ENCODE measurements at regions not wholly inside any gene's neighbourhood (a gene's known extent, or its start where the extent isn't known, plus 50 kb on each side); places are given as distances from the start of the nearest gene placed in this dataset.

- CTCF ChIA-PET = interaction anchor here (1.1 kb wide), 1 partner anchor 11 kb away, joined by 3 read pairs; no protein-coding TSS in a partner anchor
- Histone ChIP-seq H3K4me1 (ENCODE audit: control insufficient read depth in 1 of 2, insufficient read depth in 2 of 2, low read depth in 1 of 2, low read length in 1 of 2) (no peaks in the 10 kb centered on the region; a peak in 2 of 4 replicates), H3K4me3 (ENCODE audit: low read depth in 2 of 2, low read length in 1 of 2) (no peak overlapping the region), H3K9me2 (no peaks in the 10 kb centered on the region), H2AFZ (ENCODE audit: low read depth) (no peak overlapping the region), H3K36me3 (replicated peaks in 1 of 2; ENCODE audit: control insufficient read depth in 1 of 2, insufficient read depth in 2 of 2, low read length in 1 of 2) (no peaks in the 10 kb centered on the region), H3K79me2 (ENCODE audit: insufficient read depth) (no peaks in the 10 kb centered on the region), H3K27ac (ENCODE audit: low read depth in 2 of 2, low read length in 1 of 2) (no peak overlapping the region), H4K20me1 (ENCODE audit: insufficient read depth) (no peaks in the 10 kb centered on the region), H3K9ac (no peak overlapping the region), H3F3A (replicated peaks; ENCODE audit: insufficient read depth) (no peaks in the 10 kb centered on the region), H3K27me3 (ENCODE audit: insufficient read depth) (no peaks in the 10 kb centered on the region), H3K9me3 (no peaks in the 10 kb centered on the region), H3K4me2 (no peak overlapping the region)
- DNase-seq = no peak
- POLR2A ChIA-PET = no interaction called here
- no peak for TF ChIP-seq SMC3 (IDR thresholded peaks at IDR 0.05; ENCODE audit: low read depth, low read length)
- TF ChIP-seq CTCF (IDR thresholded peaks at IDR 0.05) = no peak
- TF ChIP-seq FOSL2 (IDR thresholded peaks at IDR 0.05; ENCODE audit: borderline replicate concordance, low read depth) = no peak
- no peak for TF ChIP-seq TEAD4 (IDR thresholded peaks at IDR 0.05; ENCODE audit: borderline replicate concordance, insufficient read depth)
- TF ChIP-seq JUND (IDR thresholded peaks at IDR 0.05) = no peak
- no peak for TF ChIP-seq RXRA (IDR thresholded peaks at IDR 0.05; ENCODE audit: borderline replicate concordance, low read depth)
- no peak for TF ChIP-seq SIN3A (IDR thresholded peaks at IDR 0.05; ENCODE audit: borderline replicate concordance, low read depth, low read length)
- TF ChIP-seq EZH2phosphoT487 (IDR thresholded peaks at IDR 0.05; ENCODE audit: borderline replicate concordance, low read depth) = no peak
Measured at GRCh38 chr3:176193032-176193730, 1004.1 kb downstream of the TBL1XR1 start.

- peak; percentile 57 for DNase-seq
- H3K36me3 ChIP-seq (replicated peaks in 1 of 2; ENCODE audit: control insufficient read depth in 1 of 2, insufficient read depth in 2 of 2, low read length in 1 of 2) = no peaks in the 10 kb centered on the region
- CTCF ChIA-PET = interaction anchor here (0.6 to 0.9 kb wide), 2 partner anchors 9 to 40 kb away, joined by 3 read pairs; no protein-coding TSS in a partner anchor
Measured at GRCh38 chr3:176190755-176191154, 1006.5 kb downstream of the TBL1XR1 start.

More at GRCh38 chr3:176190755-176191154, 1006.5 kb downstream of the TBL1XR1 start:
- Histone ChIP-seq H3F3A (replicated peaks; ENCODE audit: insufficient read depth) (no peaks in the 10 kb centered on the region), H3K9me2 (no peaks in the 10 kb centered on the region), H3K4me2 (no peak overlapping the region), H3K9ac (no peak overlapping the region), H3K79me2 (ENCODE audit: insufficient read depth) (no peaks in the 10 kb centered on the region), H3K27ac (ENCODE audit: low read depth in 2 of 2, low read length in 1 of 2) (peak overlapping the region in 1 of 2 experiments; percentile 64; a peak in 2 of 4 replicates), H3K9me3 (no peaks in the 10 kb centered on the region), H3K4me1 (ENCODE audit: control insufficient read depth in 1 of 2, insufficient read depth in 2 of 2, low read depth in 1 of 2, low read length in 1 of 2) (no peaks in the 10 kb centered on the region; a peak in 2 of 4 replicates), H3K27me3 (ENCODE audit: insufficient read depth) (no peaks in the 10 kb centered on the region), H4K20me1 (ENCODE audit: insufficient read depth) (no peaks in the 10 kb centered on the region), H2AFZ (ENCODE audit: low read depth) (no peak overlapping the region), H3K4me3 (ENCODE audit: low read depth in 2 of 2, low read length in 1 of 2) (no peak overlapping the region)
- TF ChIP-seq TEAD4 (IDR thresholded peaks at IDR 0.05; ENCODE audit: borderline replicate concordance, insufficient read depth) (no peak), POLR2AphosphoS5 (IDR thresholded peaks at IDR 0.05; ENCODE audit: low read depth, low read length) (no peak), USF1 (IDR thresholded peaks at IDR 0.05; ENCODE audit: borderline replicate concordance, low read depth) (no peak), GATA2 (CRISPR knock-in tag; IDR thresholded peaks at IDR 0.05) (peak; percentile 78), FOXJ3 (CRISPR knock-in tag; IDR thresholded peaks at IDR 0.05) (peak; percentile 51; the same call in 1 of the 2 replicates), MAX (IDR thresholded peaks at IDR 0.05; ENCODE audit: low read depth) (no peak), RCOR1 (IDR thresholded peaks at IDR 0.05; ENCODE audit: low read length) (peak; percentile 66; the same call in 1 of the 2 replicates), YY1 (IDR thresholded peaks at IDR 0.05; ENCODE audit: low read depth) (no peak), FOXM1 (IDR thresholded peaks at IDR 0.05; ENCODE audit: low read depth) (no peak), EP300 (IDR thresholded peaks at IDR 0.05; ENCODE audit: borderline replicate concordance in 1 of 2, low read depth in 1 of 2, low read length in 1 of 2) (peak in 1 of 2 experiments; percentile 74; a peak in 1 of 4 replicates), CHD2 (IDR thresholded peaks at IDR 0.05; ENCODE audit: low read length, partially characterized antibody) (peak; percentile 35), MXI1 (IDR thresholded peaks at IDR 0.05; ENCODE audit: low read depth, low read length) (peak; percentile 25; the same call in 1 of the 2 replicates), RFX5 (IDR thresholded peaks at IDR 0.05; ENCODE audit: low read length) (no peak)
- POLR2A ChIA-PET = no interaction called here

Data from SK-N-SH (cell line).